Loucy (cell line): ENCODE measurements at regions not wholly inside any gene's neighbourhood (a gene's known extent, or its start where the extent isn't known, plus 50 kb on each side); places are given as distances from the start of the nearest gene placed in this dataset.

Experiments
- EZH2phosphoT487 ChIP-seq: fragments of 200-600 bp; IDR thresholded peaks from 2 replicates; pipeline ENCODE4 v1.6.1; 2018; ENCODE audit warnings: antibody characterized with exemption, mild to moderate bottlenecking, moderate library complexity, borderline replicate concordance
- TF ChIP-seq, protein P1 (sequence below): fragments of 200-600 bp; sonication (generic); conservative IDR thresholded peaks from 2 replicates; pipeline ENCODE4 v1.5.1; 2014; ENCODE audit warnings: mild to moderate bottlenecking, antibody characterized with exemption, low read length

DNA sequence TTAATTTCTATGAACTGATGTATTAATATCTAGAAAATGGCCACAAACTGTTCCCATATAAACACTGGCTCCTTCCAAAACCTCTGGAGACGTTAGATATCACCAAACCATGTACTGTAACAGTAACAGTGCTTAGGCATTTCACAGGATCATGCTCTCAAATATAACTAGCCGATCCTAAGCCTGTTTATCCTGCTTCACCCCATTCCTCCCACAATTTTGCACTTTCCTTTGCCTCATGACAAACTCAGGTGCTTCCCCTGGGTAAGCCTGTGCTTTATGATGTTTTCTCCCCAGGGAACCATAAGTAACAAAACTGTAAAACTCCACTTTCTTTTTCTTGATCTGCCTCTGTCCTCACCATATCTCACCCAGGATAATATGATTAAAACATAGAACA, 452.3 kb downstream of the PLA2G4A start:
- TF ChIP-seq, protein P1, sequence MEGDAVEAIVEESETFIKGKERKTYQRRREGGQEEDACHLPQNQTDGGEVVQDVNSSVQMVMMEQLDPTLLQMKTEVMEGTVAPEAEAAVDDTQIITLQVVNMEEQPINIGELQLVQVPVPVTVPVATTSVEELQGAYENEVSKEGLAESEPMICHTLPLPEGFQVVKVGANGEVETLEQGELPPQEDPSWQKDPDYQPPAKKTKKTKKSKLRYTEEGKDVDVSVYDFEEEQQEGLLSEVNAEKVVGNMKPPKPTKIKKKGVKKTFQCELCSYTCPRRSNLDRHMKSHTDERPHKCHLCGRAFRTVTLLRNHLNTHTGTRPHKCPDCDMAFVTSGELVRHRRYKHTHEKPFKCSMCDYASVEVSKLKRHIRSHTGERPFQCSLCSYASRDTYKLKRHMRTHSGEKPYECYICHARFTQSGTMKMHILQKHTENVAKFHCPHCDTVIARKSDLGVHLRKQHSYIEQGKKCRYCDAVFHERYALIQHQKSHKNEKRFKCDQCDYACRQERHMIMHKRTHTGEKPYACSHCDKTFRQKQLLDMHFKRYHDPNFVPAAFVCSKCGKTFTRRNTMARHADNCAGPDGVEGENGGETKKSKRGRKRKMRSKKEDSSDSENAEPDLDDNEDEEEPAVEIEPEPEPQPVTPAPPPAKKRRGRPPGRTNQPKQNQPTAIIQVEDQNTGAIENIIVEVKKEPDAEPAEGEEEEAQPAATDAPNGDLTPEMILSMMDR, result no peak
- TF ChIP-seq EZH2phosphoT487, result no peak
